ENCODE measurements at regions not wholly inside any gene's neighbourhood (a gene's known extent, or its start where the extent isn't known, plus 50 kb on each side); places are given as distances from the start of the nearest gene placed in this dataset.

- peak in 4 of 6 donors; percentile 25 to 94 (median 32) for DNase-seq (ENCODE audit: low read depth in 4 of 6, low spot score in 6 of 6)
- Histone ChIP-seq H3K27ac (ENCODE audit: low read depth, low read length) (no peak overlapping the region), H3K4me1 (ENCODE audit: control insufficient read depth, insufficient read depth, low read length) (no peaks in the 10 kb centered on the region), H3K9me3 (ENCODE audit: control insufficient read depth, insufficient read depth, low read length) (no peaks in the 10 kb centered on the region), H3K27me3 (ENCODE audit: control insufficient read depth, insufficient read depth, low read length) (no peaks in the 10 kb centered on the region), H3K36me3 (ENCODE audit: control insufficient read depth, insufficient read depth, low read length) (no peaks in the 10 kb centered on the region), H3K4me3 (ENCODE audit: low read depth, low read length) (no peak overlapping the region)
- 34% methylated on average over 6 of the region's 6 CpGs for WGBS (ENCODE audit: insufficient coverage)
Measured at GRCh38 chr14:26845151-26845818, 247.5 kb upstream of the NOVA1 start.

- WGBS (ENCODE audit: insufficient coverage), result 33% methylated on average over 1 of the region's 2 CpGs
- no peaks in the 10 kb centered on the region for H3K4me1 ChIP-seq (ENCODE audit: control insufficient read depth, insufficient read depth, low read length)
- H3K36me3 ChIP-seq (ENCODE audit: control insufficient read depth, insufficient read depth, low read length), result no peaks in the 10 kb centered on the region
- no peak overlapping the region for H3K4me3 ChIP-seq (ENCODE audit: low read depth, low read length)
- DNase-seq (ENCODE audit: low read depth in 4 of 6, low spot score in 6 of 6), result no peak
- peaks cover 2% of the 10 kb centered on the region for H3K9me3 ChIP-seq (ENCODE audit: control insufficient read depth, insufficient read depth, low read length)
- H3K27ac ChIP-seq (ENCODE audit: low read depth, low read length), result no peak overlapping the region
- no peaks in the 10 kb centered on the region for H3K27me3 ChIP-seq (ENCODE audit: control insufficient read depth, insufficient read depth, low read length)
Measured at GRCh38 chr14:26846388-26846787, 248.6 kb upstream of the NOVA1 start.

GRCh38 chr14:26849514-26849913 lies 251.7 kb upstream of the NOVA1 start:
- no peaks in the 10 kb centered on the region for H3K36me3 ChIP-seq (ENCODE audit: control insufficient read depth, insufficient read depth, low read length)
- WGBS (ENCODE audit: insufficient coverage), result no CpG with 5 or more reads among the region's 4 CpGs
- peaks cover 2% of the 10 kb centered on the region for H3K9me3 ChIP-seq (ENCODE audit: control insufficient read depth, insufficient read depth, low read length)
- H3K4me3 ChIP-seq (ENCODE audit: low read depth, low read length), result no peak overlapping the region
- no peaks in the 10 kb centered on the region for H3K4me1 ChIP-seq (ENCODE audit: control insufficient read depth, insufficient read depth, low read length)
- H3K27ac ChIP-seq (ENCODE audit: low read depth, low read length), result no peak overlapping the region
- H3K27me3 ChIP-seq (ENCODE audit: control insufficient read depth, insufficient read depth, low read length), result no peaks in the 10 kb centered on the region
- no peak for DNase-seq (ENCODE audit: low read depth in 4 of 6, low spot score in 6 of 6)

DNA sequence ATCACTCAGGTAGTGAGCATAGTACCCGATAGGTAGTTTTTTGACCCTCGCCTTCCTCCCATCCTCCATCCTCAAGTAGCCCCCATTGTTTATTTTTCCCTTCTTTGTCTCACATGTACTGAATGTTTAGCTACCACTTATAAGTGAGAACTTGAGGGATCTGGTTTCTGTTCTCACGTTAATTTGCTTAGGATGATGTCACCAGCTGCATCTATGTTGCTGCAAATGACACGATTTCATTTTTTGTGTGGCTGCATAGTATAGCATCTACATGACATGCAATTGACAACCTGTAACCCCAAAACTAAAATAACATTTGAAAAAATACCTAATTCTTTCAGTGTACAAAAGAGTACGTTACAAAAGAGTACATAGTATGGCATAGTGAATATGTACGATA lies 254.0 kb upstream of the NOVA1 start:
- Histone ChIP-seq H3K27ac (ENCODE audit: low read depth, low read length) (no peak overlapping the region), H3K9me3 (ENCODE audit: control insufficient read depth, insufficient read depth, low read length) (peaks cover 2% of the 10 kb centered on the region), H3K36me3 (ENCODE audit: control insufficient read depth, insufficient read depth, low read length) (no peaks in the 10 kb centered on the region), H3K4me1 (ENCODE audit: control insufficient read depth, insufficient read depth, low read length) (no peaks in the 10 kb centered on the region), H3K27me3 (ENCODE audit: control insufficient read depth, insufficient read depth, low read length) (no peaks in the 10 kb centered on the region), H3K4me3 (ENCODE audit: low read depth, low read length) (no peak overlapping the region)
- 94% methylated on average over 3 of the region's 6 CpGs for WGBS (ENCODE audit: insufficient coverage)
- DNase-seq (ENCODE audit: low read depth in 4 of 6, low spot score in 6 of 6), result no peak

DNA sequence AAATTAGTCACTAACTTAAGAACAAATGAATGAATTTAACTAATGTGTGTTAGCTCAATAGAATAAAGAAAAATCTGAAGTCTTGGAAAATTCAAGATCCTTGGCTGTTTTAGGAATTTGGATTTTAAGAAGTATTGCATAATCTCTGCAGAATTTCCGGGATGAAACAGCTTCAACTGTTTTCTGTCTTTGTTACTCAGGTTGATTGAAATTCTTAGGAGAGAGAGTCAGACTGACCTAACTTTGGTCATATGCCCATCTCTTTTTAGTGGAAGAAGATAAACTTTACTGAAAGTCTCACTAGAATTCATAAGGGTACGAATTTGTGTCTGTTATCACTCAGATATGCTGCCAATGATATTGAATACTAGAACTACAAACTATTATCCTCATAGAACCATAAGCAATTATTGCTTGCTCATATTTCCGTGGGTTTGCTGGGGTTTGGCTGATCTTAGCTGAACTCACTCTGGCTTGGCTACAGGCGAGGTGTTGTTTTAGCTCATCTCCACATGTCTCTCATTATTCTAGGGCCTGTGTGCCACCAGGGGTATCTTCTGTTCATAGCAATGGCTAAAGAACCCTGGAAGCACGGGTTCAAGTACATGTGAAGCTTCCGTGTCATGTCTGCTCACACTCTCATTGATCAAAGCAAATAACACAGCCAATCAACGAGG lies 257.4 kb upstream of the NOVA1 start:
- H3K36me3 ChIP-seq (ENCODE audit: control insufficient read depth, insufficient read depth, low read length), result no peaks in the 10 kb centered on the region
- no peak for DNase-seq (ENCODE audit: low read depth in 4 of 6, low spot score in 6 of 6)
- H3K4me1 ChIP-seq (ENCODE audit: control insufficient read depth, insufficient read depth, low read length), result no peaks in the 10 kb centered on the region
- H3K27me3 ChIP-seq (ENCODE audit: control insufficient read depth, insufficient read depth, low read length), result no peaks in the 10 kb centered on the region
- 94% methylated on average over 3 of the region's 7 CpGs for WGBS (ENCODE audit: insufficient coverage)
- no peak overlapping the region for H3K4me3 ChIP-seq (ENCODE audit: low read depth, low read length)
- peaks cover 2% of the 10 kb centered on the region for H3K9me3 ChIP-seq (ENCODE audit: control insufficient read depth, insufficient read depth, low read length)
- H3K27ac ChIP-seq (ENCODE audit: low read depth, low read length), result no peak overlapping the region

- Histone ChIP-seq H3K27me3 (ENCODE audit: control insufficient read depth, insufficient read depth, low read length) (no peaks in the 10 kb centered on the region), H3K9me3 (ENCODE audit: control insufficient read depth, insufficient read depth, low read length) (no peaks in the 10 kb centered on the region), H3K27ac (ENCODE audit: low read depth, low read length) (no peak overlapping the region), H3K4me1 (ENCODE audit: control insufficient read depth, insufficient read depth, low read length) (no peaks in the 10 kb centered on the region), H3K36me3 (ENCODE audit: control insufficient read depth, insufficient read depth, low read length) (no peaks in the 10 kb centered on the region), H3K4me3 (ENCODE audit: low read depth, low read length) (no peak overlapping the region)
- WGBS (ENCODE audit: insufficient coverage), result 60% methylated on average over 3 of the region's 4 CpGs
- peak in 2 of 6 donors; percentile 49 to 83 for DNase-seq (ENCODE audit: low read depth in 4 of 6, low spot score in 6 of 6)
Measured at GRCh38 chr14:26856876-26857518, 259.2 kb upstream of the NOVA1 start.

DNA sequence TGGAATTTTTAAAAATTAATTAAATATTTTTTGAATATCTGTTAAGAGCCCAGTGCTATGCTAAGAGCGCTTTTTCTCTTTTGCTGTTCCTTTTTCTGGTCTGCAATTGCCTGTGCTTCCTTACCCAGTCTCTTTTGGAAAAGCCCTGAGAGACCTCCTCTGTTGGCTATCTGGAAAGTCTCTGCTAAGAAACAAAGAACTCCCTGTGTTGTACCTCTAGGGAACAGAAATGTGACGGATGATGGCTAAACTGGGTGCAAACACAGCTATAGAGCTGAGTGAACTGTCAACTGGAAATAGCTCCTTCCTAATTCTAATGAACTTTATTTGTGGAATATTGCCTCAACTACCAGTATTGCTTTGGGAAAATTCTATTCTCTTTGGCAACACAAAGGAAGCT lies 261.6 kb upstream of the NOVA1 start:
- Histone ChIP-seq H3K36me3 (ENCODE audit: control insufficient read depth, insufficient read depth, low read length) (no peaks in the 10 kb centered on the region), H3K4me1 (ENCODE audit: control insufficient read depth, insufficient read depth, low read length) (no peaks in the 10 kb centered on the region), H3K27me3 (ENCODE audit: control insufficient read depth, insufficient read depth, low read length) (no peaks in the 10 kb centered on the region), H3K9me3 (ENCODE audit: control insufficient read depth, insufficient read depth, low read length) (no peaks in the 10 kb centered on the region), H3K4me3 (ENCODE audit: low read depth, low read length) (no peak overlapping the region), H3K27ac (ENCODE audit: low read depth, low read length) (no peak overlapping the region)
- WGBS (ENCODE audit: insufficient coverage), result no CpG with 5 or more reads among the region's 2 CpGs
- peak in 2 of 6 donors; percentile 44 to 49 for DNase-seq (ENCODE audit: low read depth in 4 of 6, low spot score in 6 of 6)

DNA sequence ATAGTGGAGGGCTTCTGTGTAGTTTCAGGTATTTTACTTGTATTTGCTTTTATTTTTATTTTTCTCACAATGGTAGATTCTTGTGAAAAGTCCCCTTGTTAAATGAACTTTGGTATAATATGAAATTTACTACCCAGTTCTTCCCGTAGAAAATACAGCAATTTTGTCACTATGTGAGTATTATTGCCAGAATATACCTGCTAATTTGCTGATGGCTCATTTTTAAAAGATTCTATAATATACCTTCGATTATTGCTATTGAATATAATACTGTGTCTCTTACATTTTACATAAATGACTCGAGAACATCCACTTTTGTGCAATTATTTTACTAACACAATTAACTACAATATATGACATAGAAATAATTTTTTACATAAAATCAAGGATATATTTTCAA lies 262.3 kb upstream of the NOVA1 start:
- H3K27ac ChIP-seq (ENCODE audit: low read depth, low read length), result no peak overlapping the region
- H3K4me1 ChIP-seq (ENCODE audit: control insufficient read depth, insufficient read depth, low read length), result no peaks in the 10 kb centered on the region
- H3K27me3 ChIP-seq (ENCODE audit: control insufficient read depth, insufficient read depth, low read length), result no peaks in the 10 kb centered on the region
- H3K4me3 ChIP-seq (ENCODE audit: low read depth, low read length), result no peak overlapping the region
- no peaks in the 10 kb centered on the region for H3K9me3 ChIP-seq (ENCODE audit: control insufficient read depth, insufficient read depth, low read length)
- no peak for DNase-seq (ENCODE audit: low read depth in 4 of 6, low spot score in 6 of 6)
- H3K36me3 ChIP-seq (ENCODE audit: control insufficient read depth, insufficient read depth, low read length), result no peaks in the 10 kb centered on the region
- WGBS (ENCODE audit: insufficient coverage), result no CpG with 5 or more reads among the region's 3 CpGs

DNA sequence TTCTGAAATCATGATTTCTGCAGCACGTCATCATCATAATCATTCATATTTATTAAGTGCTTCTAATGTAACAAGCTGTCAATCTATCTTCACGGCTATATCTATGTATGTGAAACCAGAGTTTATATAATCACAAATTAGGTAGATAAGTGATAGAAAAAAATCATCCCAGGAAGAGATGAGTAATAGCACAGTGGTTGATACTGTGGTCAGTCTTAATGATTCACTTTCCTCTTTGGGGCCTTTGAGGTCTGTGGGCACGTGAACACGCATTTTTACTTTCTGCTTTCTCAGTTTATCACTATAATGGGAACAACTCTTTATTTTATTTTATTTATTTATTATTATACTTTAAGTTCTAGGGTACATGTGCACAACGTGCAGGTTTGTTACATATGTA lies 265.9 kb upstream of the NOVA1 start:
- H3K9me3 ChIP-seq (ENCODE audit: control insufficient read depth, insufficient read depth, low read length), result no peaks in the 10 kb centered on the region
- WGBS (ENCODE audit: insufficient coverage), result no CpG with 5 or more reads among the region's 5 CpGs
- H3K4me3 ChIP-seq (ENCODE audit: low read depth, low read length), result no peak overlapping the region
- H3K27me3 ChIP-seq (ENCODE audit: control insufficient read depth, insufficient read depth, low read length), result no peaks in the 10 kb centered on the region
- no peaks in the 10 kb centered on the region for H3K4me1 ChIP-seq (ENCODE audit: control insufficient read depth, insufficient read depth, low read length)
- H3K27ac ChIP-seq (ENCODE audit: low read depth, low read length), result no peak overlapping the region
- no peak for DNase-seq (ENCODE audit: low read depth in 4 of 6, low spot score in 6 of 6)
- no peaks in the 10 kb centered on the region for H3K36me3 ChIP-seq (ENCODE audit: control insufficient read depth, insufficient read depth, low read length)

- no peaks in the 10 kb centered on the region for H3K4me1 ChIP-seq (ENCODE audit: control insufficient read depth, insufficient read depth, low read length)
- H3K9me3 ChIP-seq (ENCODE audit: control insufficient read depth, insufficient read depth, low read length), result no peaks in the 10 kb centered on the region
- H3K27me3 ChIP-seq (ENCODE audit: control insufficient read depth, insufficient read depth, low read length), result no peaks in the 10 kb centered on the region
- H3K27ac ChIP-seq (ENCODE audit: low read depth, low read length), result no peak overlapping the region
- no peaks in the 10 kb centered on the region for H3K36me3 ChIP-seq (ENCODE audit: control insufficient read depth, insufficient read depth, low read length)
- peak in 2 of 6 donors; percentile 13 to 18 for DNase-seq (ENCODE audit: low read depth in 4 of 6, low spot score in 6 of 6)
- no CpG with 5 or more reads among the region's 1 CpG for WGBS (ENCODE audit: insufficient coverage)
- no peak overlapping the region for H3K4me3 ChIP-seq (ENCODE audit: low read depth, low read length)
Measured at GRCh38 chr14:26866721-26867120, 268.9 kb upstream of the NOVA1 start.

Measured in spinal cord (tissue), 9 donors.